Neural progenitor cell (in vitro differentiated cells): ENCODE measurements at regions not wholly inside any gene's neighbourhood (a gene's known extent, or its start where the extent isn't known, plus 50 kb on each side); places are given as distances from the start of the nearest gene placed in this dataset.
"Not testable (repeated sequence)": the region's sequence is repeated elsewhere in the genome, so short reads cannot be mapped to it uniquely, and the experiment has no call there.

Experiments used
- CTCF ChIP-seq: fragments of 200-600 bp; sonication (generic); IDR thresholded peaks from 2 replicates; pipeline ENCODE4 v1.5.1; 2017; ENCODE audit warnings: antibody characterized with exemption, mild to moderate bottlenecking
- EZH2 ChIP-seq: fragments of 200-600 bp; sonication (generic); IDR thresholded peaks from 2 replicates; pipeline ENCODE4 v1.6.1; 2017; ENCODE audit warnings: antibody characterized with exemption, mild to moderate bottlenecking, moderate library complexity
- EZH2phosphoT487 ChIP-seq: fragments of 200-600 bp; sonication (generic); IDR thresholded peaks from 2 replicates; pipeline ENCODE4 v1.6.1; 2017; ENCODE audit warnings: antibody characterized with exemption

DNA sequence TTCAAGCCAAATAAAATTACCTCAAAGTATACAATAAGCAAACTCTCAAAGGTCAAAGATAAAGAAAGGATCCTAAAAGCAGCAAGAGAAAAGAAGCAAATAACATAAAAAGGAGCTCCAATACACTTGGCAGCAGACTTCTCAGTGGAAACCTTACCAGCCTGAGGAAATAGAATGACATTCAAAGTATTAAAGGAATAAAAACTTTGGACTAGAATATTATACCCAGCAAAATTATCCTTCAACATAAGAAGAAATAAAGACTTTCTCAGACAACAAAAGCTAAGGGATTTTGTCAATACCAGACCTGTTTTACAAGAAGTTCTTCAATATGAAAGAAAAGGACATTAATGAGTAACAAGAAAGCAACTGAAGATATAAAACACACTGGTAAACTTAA, 83.0 kb upstream of the SPTLC1 start:
- TF ChIP-seq CTCF, EZH2, EZH2phosphoT487: not testable (repeated sequence)
